Calu3 (cell line): ENCODE measurements at regions not wholly inside any gene's neighbourhood (a gene's known extent, or its start where the extent isn't known, plus 50 kb on each side); places are given as distances from the start of the nearest gene placed in this dataset.

Source experiments
- BruUV-seq: library from RNA; stranded (reverse); fragments of 400-500 nt; replicated peaks from 2 replicates; lab custom pipeline; 2021; lab: Mats Ljungman, UMichigan
- CTCF ChIA-PET: fragments of 300-600 bp; sonication (Branson Sonifier 250); formaldehyde crosslinking; loops from one replicate; lab custom pipeline; 2022; ENCODE audit warnings: antibody characterized with exemption; lab: Charles Lee
- DNase-seq: peaks from one replicate; pipeline ENCODE4 v3.0.0; 2022
- H3K27ac Mint-ChIP-seq: one replicate; pipeline ENCODE4 v1.8.0; 2022; ENCODE audit warnings: mixed read lengths; ENCODE audit not compliant: unreplicated experiment
- H3K27me3 Mint-ChIP-seq: one replicate; pipeline ENCODE4 v1.8.0; 2022; ENCODE audit warnings: mixed read lengths; ENCODE audit not compliant: unreplicated experiment
- H3K36me3 Mint-ChIP-seq: one replicate; pipeline ENCODE4 v1.8.0; 2022; ENCODE audit warnings: mild to moderate bottlenecking, moderate library complexity, mixed read lengths; ENCODE audit not compliant: insufficient read depth, unreplicated experiment
- H3K4me1 Mint-ChIP-seq: one replicate; pipeline ENCODE4 v1.8.0; 2022; ENCODE audit warnings: mild to moderate bottlenecking, low read depth, mixed read lengths; ENCODE audit not compliant: unreplicated experiment
- H3K4me3 Mint-ChIP-seq: one replicate; pipeline ENCODE4 v1.8.0; 2022; ENCODE audit warnings: mild to moderate bottlenecking, low read depth, moderate library complexity, mixed read lengths; ENCODE audit not compliant: unreplicated experiment
- H3K9me3 Mint-ChIP-seq: one replicate; pipeline ENCODE4 v1.8.0; 2022; ENCODE audit warnings: low read depth, mixed read lengths; ENCODE audit not compliant: unreplicated experiment
- intact Hi-C: fragments of 100-400 bp; cut with micrococcal nuclease; formaldehyde crosslinking; loops from one replicate; pipeline ENCODE4 v1.10.0; 2022; ENCODE audit not compliant: unreplicated experiment
- TF ChIP-seq, protein P1 (sequence below): fragments of 200-600 bp; IDR thresholded peaks from one replicate; pipeline ENCODE4 v1.8.0; 2022; ENCODE audit warnings: antibody characterized with exemption; ENCODE audit not compliant: unreplicated experiment

DNA sequence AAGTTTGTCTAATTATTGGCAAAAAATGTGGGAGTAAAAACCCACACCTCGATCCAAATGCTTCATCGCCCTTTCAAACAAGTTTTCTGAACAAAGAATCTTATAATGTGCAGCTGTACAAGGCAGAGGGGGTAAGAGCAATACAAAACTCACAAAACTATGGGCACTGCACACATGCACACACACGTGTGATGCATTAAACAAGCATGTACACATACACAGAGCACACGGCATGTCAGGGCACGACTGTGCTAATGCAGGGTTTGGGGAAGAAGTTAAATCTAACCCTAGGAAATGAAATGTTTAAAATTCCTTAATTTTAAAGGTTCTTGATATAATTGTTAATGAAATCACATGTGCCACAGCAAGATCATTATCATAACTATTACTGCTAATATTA lies 264.0 kb downstream of the SEC16B start:
- H3K4me3 Mint-ChIP-seq = no peak overlapping the region
- DNase-seq = no peak

DNA sequence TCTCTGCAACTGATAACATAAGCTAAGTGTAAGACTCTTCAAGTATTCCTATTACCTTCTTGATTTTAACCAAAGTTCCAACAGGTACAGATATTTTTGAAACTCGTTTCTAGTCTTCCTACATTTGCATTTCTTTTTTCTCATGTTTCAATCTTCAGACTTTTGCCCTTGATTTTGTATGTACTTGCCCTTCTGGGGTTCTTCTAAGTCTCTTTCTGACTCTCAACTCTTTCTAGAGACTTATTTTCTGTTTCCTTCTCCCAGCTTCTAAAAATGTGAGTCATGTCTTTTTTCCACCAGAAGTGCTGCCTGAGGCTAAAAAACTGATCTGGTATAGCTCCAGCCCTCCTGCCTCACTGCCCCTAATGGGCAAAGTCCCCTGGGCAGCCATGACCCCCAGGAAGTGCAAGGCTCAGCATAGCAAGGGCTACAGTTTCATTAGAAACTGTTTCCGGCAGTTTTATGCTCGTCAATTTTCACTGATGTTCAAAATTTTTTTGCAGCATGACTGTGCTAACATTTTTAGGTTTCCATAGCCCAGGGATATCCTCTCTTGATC lies 265.9 kb downstream of the SEC16B start:
- TF ChIP-seq, protein P1, sequence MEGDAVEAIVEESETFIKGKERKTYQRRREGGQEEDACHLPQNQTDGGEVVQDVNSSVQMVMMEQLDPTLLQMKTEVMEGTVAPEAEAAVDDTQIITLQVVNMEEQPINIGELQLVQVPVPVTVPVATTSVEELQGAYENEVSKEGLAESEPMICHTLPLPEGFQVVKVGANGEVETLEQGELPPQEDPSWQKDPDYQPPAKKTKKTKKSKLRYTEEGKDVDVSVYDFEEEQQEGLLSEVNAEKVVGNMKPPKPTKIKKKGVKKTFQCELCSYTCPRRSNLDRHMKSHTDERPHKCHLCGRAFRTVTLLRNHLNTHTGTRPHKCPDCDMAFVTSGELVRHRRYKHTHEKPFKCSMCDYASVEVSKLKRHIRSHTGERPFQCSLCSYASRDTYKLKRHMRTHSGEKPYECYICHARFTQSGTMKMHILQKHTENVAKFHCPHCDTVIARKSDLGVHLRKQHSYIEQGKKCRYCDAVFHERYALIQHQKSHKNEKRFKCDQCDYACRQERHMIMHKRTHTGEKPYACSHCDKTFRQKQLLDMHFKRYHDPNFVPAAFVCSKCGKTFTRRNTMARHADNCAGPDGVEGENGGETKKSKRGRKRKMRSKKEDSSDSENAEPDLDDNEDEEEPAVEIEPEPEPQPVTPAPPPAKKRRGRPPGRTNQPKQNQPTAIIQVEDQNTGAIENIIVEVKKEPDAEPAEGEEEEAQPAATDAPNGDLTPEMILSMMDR = no peak
- DNase-seq = no peak
- Mint-ChIP-seq H3K9me3 (no peaks in the 10 kb centered on the region), H3K4me1 (no peaks in the 10 kb centered on the region), H3K4me3 (no peak overlapping the region), H3K36me3 (no peaks in the 10 kb centered on the region), H3K27ac (no peak overlapping the region), H3K27me3 (peaks cover 51% of the 10 kb centered on the region)
- intact Hi-C loops = no loop called here
- no TSS peak for BruUV-seq
- CTCF ChIA-PET = no interaction called here

More for the DNA sequence above, 264.0 kb downstream of the SEC16B start:
- H3K27me3 Mint-ChIP-seq = peaks cover 70% of the 10 kb centered on the region
- H3K9me3 Mint-ChIP-seq = no peaks in the 10 kb centered on the region
- TF ChIP-seq, protein P1 = no peak
- no peaks in the 10 kb centered on the region for H3K4me1 Mint-ChIP-seq
- no peak overlapping the region for H3K27ac Mint-ChIP-seq
- BruUV-seq = no TSS peak
- no peaks in the 10 kb centered on the region for H3K36me3 Mint-ChIP-seq
- CTCF ChIA-PET = no interaction called here
- intact Hi-C loops = no loop called here

DNA sequence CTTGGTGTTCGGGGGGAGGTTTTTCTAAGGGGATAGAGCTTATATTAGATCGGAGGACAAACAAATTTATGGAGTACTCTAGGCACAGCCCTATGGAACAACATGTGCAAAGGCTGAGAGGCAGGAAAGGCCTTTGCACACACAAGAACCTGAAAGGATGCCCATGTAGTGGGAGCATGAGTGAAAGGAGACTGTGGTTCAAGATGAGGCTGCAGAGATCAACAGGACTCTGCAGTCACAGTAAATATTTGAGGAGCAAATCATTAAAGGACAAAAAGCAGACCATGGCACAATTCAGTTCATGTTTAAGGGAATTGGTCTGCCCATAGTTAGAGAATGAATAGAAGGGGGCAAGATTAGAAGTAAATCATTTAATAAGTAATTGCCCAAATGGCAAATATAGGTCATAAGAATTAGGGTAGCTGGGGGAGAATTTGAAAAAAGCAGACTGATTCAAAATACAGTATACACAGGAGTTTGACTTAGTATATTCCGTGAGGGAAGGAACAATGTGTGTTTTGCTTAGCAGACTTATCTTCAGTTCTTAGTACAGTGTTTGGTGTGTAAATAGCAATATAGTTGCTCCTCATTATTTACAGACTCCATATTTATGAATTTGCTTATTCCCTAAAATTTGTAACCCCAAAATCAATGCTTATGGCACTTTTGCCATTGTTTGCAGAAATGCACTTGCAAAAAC lies 268.1 kb downstream of the SEC16B start:
- Mint-ChIP-seq H3K4me3 (no peak overlapping the region), H3K27ac (no peak overlapping the region), H3K9me3 (no peaks in the 10 kb centered on the region), H3K27me3 (peaks cover 38% of the 10 kb centered on the region), H3K4me1 (no peaks in the 10 kb centered on the region), H3K36me3 (no peaks in the 10 kb centered on the region)
- intact Hi-C loops = no loop called here
- CTCF ChIA-PET = no interaction called here
- TF ChIP-seq, protein P1 = no peak
- BruUV-seq = no TSS peak
- no peak for DNase-seq

DNA sequence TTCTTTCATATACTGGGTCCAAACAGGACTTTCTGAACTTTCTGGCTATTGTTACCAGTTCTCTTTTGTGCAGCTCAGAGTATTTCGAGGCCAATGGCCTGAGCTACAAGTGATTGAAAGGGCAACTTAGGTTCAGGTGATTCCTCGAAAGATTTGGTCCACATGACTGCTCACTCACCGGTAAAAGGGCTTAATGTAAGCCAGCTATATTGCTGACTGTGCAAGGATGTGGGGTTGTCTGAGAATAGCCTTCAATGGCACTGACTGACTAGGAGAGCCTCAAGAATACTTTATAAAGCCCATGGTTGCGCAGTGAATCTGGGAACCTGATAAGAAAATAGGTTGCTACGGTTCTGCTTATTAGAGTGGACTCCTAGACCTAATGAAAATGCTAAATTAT lies 269.0 kb downstream of the SEC16B start:
- DNase-seq = no peak
- H3K4me1 Mint-ChIP-seq = no peaks in the 10 kb centered on the region
- BruUV-seq = no TSS peak
- no peaks in the 10 kb centered on the region for H3K9me3 Mint-ChIP-seq
- intact Hi-C loops = no loop called here
- H3K36me3 Mint-ChIP-seq = no peaks in the 10 kb centered on the region
- TF ChIP-seq, protein P1 = no peak
- CTCF ChIA-PET = no interaction called here
- peaks cover 40% of the 10 kb centered on the region for H3K27me3 Mint-ChIP-seq
- H3K27ac Mint-ChIP-seq = no peak overlapping the region
- H3K4me3 Mint-ChIP-seq = no peak overlapping the region
